ENCODE measurements at regions not wholly inside any gene's neighbourhood (a gene's known extent, or its start where the extent isn't known, plus 50 kb on each side); places are given as distances from the start of the nearest gene placed in this dataset.

DNA sequence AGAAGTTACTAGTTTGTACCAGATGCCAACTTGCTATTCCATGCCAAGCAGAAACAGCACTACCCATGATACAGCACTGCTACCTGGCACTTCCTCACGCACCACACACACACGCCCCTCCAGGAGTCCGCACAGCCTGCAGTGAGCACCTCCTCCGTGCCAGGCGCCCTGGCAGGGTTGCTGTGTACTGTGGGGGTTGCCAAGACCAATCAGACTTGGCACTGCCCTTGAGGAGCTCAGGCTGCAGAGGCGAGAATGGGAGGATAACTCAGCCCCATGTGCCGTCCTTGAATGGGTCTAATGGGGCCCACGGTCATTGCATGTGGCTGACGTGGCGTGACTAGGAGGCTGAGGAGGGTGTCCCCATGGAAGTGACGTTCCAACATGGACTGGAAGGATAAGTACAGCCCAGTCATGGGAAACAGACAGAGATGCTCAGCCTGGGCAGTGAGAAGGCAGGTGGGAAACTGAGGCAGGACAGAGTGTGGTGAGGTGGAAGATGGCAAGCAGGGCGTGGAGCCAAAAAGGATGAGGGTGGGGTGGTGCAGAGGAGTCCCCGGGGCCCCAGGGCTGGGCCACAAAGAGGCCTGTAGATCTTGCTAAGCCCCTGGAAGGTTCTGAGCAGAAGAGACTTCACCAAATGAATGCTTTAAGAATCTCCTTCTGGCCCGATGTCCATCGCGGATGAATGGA is 65.3 kb upstream of the C14orf180 start:
- 85% methylated on average over 14 of the region's 16 CpGs for WGBS (ENCODE audit: insufficient coverage)
- no peak for TF ChIP-seq EZH2 (IDR thresholded peaks at IDR 0.05; ENCODE audit: borderline replicate concordance, insufficient read depth, low read depth, low read length, poor library complexity, severe bottlenecking)
- TF ChIP-seq, protein P1, sequence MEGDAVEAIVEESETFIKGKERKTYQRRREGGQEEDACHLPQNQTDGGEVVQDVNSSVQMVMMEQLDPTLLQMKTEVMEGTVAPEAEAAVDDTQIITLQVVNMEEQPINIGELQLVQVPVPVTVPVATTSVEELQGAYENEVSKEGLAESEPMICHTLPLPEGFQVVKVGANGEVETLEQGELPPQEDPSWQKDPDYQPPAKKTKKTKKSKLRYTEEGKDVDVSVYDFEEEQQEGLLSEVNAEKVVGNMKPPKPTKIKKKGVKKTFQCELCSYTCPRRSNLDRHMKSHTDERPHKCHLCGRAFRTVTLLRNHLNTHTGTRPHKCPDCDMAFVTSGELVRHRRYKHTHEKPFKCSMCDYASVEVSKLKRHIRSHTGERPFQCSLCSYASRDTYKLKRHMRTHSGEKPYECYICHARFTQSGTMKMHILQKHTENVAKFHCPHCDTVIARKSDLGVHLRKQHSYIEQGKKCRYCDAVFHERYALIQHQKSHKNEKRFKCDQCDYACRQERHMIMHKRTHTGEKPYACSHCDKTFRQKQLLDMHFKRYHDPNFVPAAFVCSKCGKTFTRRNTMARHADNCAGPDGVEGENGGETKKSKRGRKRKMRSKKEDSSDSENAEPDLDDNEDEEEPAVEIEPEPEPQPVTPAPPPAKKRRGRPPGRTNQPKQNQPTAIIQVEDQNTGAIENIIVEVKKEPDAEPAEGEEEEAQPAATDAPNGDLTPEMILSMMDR (IDR thresholded peaks at IDR 0.05): no peak
- Mint-ChIP-seq H3K4me3 (no peak overlapping the region), H3K4me1 (no peaks in the 10 kb centered on the region), H3K27ac (no peak overlapping the region), H3K9me3 (ENCODE audit: insufficient read depth) (peaks cover 3% of the 10 kb centered on the region), H3K27me3 (peaks cover 7% of the 10 kb centered on the region)
- H3K27me3 ChIP-seq (replicated peaks in 1 of 4; ENCODE audit: control extremely low read depth in 1 of 4, control insufficient read depth in 3 of 4, insufficient read depth in 4 of 4, low read length in 3 of 4): peaks cover 0 to 5% (median 0%) of the 10 kb centered on the region in 4 experiments
- H2AFZ ChIP-seq (ENCODE audit: insufficient read depth, low read depth, low read length, poor library complexity, severe bottlenecking): no peak overlapping the region
- H4K20me1 ChIP-seq (ENCODE audit: control insufficient read depth, insufficient read depth, low read length, poor library complexity, severe bottlenecking): no peaks in the 10 kb centered on the region
- H3K4me2 ChIP-seq (replicated peaks; ENCODE audit: low read depth, low read length, poor library complexity, severe bottlenecking): no peak overlapping the region
- POLR2A ChIA-PET: no interaction called here
- H3K27ac ChIP-seq (ENCODE audit: low read length in 2 of 2): no peak overlapping the region
- CTCF ChIA-PET: no interaction called here
- H3K9me3 ChIP-seq (ENCODE audit: control extremely low read depth in 1 of 3, control insufficient read depth in 2 of 3, insufficient read depth in 1 of 3, low read length in 2 of 3): peaks cover 0 to 26% (median 0%) of the 10 kb centered on the region in 3 donors
- no peaks in the 10 kb centered on the region for H3K79me2 ChIP-seq (ENCODE audit: control insufficient read depth, insufficient read depth, low read length)
- no peaks in the 10 kb centered on the region for H3K36me3 ChIP-seq (replicated peaks in 1 of 2; ENCODE audit: control extremely low read depth in 1 of 2, control insufficient read depth in 1 of 2, extremely low read depth in 1 of 2, insufficient read depth in 2 of 2, low read length in 1 of 2)
- intact Hi-C loops (cut with micrococcal nuclease): no loop called here
- DNase-seq: no peak
- no peak overlapping the region for H3K9ac ChIP-seq (ENCODE audit: low read length)
- H3K4me1 ChIP-seq (ENCODE audit: control insufficient read depth in 2 of 2, insufficient read depth in 2 of 2, low read length in 2 of 2): no peaks in the 10 kb centered on the region
- ATAC-seq (ENCODE audit: low read depth): no peak
- H3K4me3 ChIP-seq (ENCODE audit: control extremely low read depth in 1 of 5, extremely low read depth in 1 of 5, insufficient read depth in 1 of 5, low read depth in 2 of 5, low read length in 4 of 5): no peak overlapping the region

DNA sequence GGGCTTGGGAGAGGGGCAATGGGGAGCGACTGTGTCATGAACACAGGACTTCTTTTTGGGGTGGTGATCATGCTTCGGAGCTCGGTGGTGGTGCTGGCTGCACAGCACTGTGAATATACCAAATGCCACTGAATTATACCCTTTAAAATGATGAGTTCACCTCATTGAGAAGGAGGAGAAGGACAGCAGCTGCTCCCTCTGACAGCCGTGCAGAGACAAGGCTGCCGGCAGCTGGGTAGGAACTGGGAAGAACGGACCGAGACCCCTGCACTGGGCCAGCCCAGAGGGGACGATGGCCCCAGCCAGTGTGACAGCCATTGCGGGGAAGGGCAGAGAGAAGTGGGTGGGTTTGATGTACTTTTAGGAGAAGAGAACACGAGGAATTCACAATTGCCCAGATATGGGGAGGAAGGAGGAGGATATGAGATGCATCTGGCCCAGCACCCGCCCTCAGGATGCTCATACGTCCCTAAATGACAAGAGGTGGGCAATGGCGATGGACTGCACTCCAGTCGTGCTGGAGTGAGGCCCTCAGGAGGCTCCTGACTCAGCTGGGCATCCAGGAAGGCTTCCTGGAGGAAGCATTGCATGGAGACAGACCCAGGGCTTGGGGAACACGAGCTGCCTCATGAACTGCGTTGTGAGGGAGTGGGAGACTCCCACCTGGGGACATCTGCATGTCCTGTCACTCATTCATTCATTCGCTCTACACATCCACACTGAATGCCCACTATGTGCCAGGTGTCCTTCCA is 64.3 kb upstream of the C14orf180 start:
- Histone ChIP-seq H2AFZ (ENCODE audit: insufficient read depth, low read depth, low read length, poor library complexity, severe bottlenecking) (no peak overlapping the region), H3K4me2 (replicated peaks; ENCODE audit: low read depth, low read length, poor library complexity, severe bottlenecking) (no peak overlapping the region), H3K79me2 (ENCODE audit: control insufficient read depth, insufficient read depth, low read length) (no peaks in the 10 kb centered on the region), H3K27me3 (replicated peaks in 1 of 4; ENCODE audit: control extremely low read depth in 1 of 4, control insufficient read depth in 3 of 4, insufficient read depth in 4 of 4, low read length in 3 of 4) (peaks cover 0 to 3% (median 0%) of the 10 kb centered on the region in 4 experiments), H3K27ac (ENCODE audit: low read length in 2 of 2) (no peak overlapping the region), H3K9me3 (ENCODE audit: control extremely low read depth in 1 of 3, control insufficient read depth in 2 of 3, insufficient read depth in 1 of 3, low read length in 2 of 3) (peaks cover 0 to 26% (median 0%) of the 10 kb centered on the region in 3 donors), H3K4me1 (ENCODE audit: control insufficient read depth in 2 of 2, insufficient read depth in 2 of 2, low read length in 2 of 2) (no peaks in the 10 kb centered on the region), H4K20me1 (ENCODE audit: control insufficient read depth, insufficient read depth, low read length, poor library complexity, severe bottlenecking) (no peaks in the 10 kb centered on the region), H3K4me3 (ENCODE audit: control extremely low read depth in 1 of 5, extremely low read depth in 1 of 5, insufficient read depth in 1 of 5, low read depth in 2 of 5, low read length in 4 of 5) (no peak overlapping the region), H3K36me3 (replicated peaks in 1 of 2; ENCODE audit: control extremely low read depth in 1 of 2, control insufficient read depth in 1 of 2, extremely low read depth in 1 of 2, insufficient read depth in 2 of 2, low read length in 1 of 2) (no peaks in the 10 kb centered on the region), H3K9ac (ENCODE audit: low read length) (no peak overlapping the region)
- intact Hi-C loops (cut with micrococcal nuclease): no loop called here
- H3K4me3 Mint-ChIP-seq: no peak overlapping the region
- no peaks in the 10 kb centered on the region for H3K4me1 Mint-ChIP-seq
- no peak for DNase-seq
- H3K27ac Mint-ChIP-seq: no peak overlapping the region
- peaks cover 7% of the 10 kb centered on the region for H3K27me3 Mint-ChIP-seq
- peaks cover 3% of the 10 kb centered on the region for H3K9me3 Mint-ChIP-seq (ENCODE audit: insufficient read depth)
- ATAC-seq (ENCODE audit: low read depth): no peak
- WGBS (ENCODE audit: insufficient coverage): 78% methylated on average over 13 of the region's 17 CpGs
- POLR2A ChIA-PET: no interaction called here
- CTCF ChIA-PET: no interaction called here
- no peak for TF ChIP-seq EZH2 (IDR thresholded peaks at IDR 0.05; ENCODE audit: borderline replicate concordance, insufficient read depth, low read depth, low read length, poor library complexity, severe bottlenecking)
- TF ChIP-seq, protein P1 (IDR thresholded peaks at IDR 0.05): no peak
